K562 (cell line): ENCODE measurements at regions not wholly inside any gene's neighbourhood (a gene's known extent, or its start where the extent isn't known, plus 50 kb on each side); places are given as distances from the start of the nearest gene placed in this dataset.

Experiments
- ATAC-seq: fragments of 200-7000 bp; cut with Tn5 transposase; 3 replicates; pipeline ENCODE4 v1.9.1; 2020; ENCODE audit warnings: moderate library complexity
- BruUV-seq: library from RNA; stranded (reverse); fragments of 400-500 nt; replicated peaks from 2 replicates; lab custom pipeline; 2021; lab: Mats Ljungman, UMichigan
- CTCF ChIA-PET: fragments of 300-600 bp; formaldehyde crosslinking; extraction: SDS; loops from one replicate; lab custom pipeline; 2021; ENCODE audit warnings: low intra/inter-chr PET ratio; lab: Yijun Ruan, JAX
- POLR2A ChIA-PET: fragments of 300-600, 350-650 bp; sonication (Branson Sonifier 250); formaldehyde crosslinking; extraction: SDS; loops from one replicate; lab custom pipeline; 2021; ENCODE audit warnings: antibody characterized with exemption, inconsistent platforms; lab: Yijun Ruan, JAX
- DNase-seq, 4 experiments: peaks; one replicate each; pipeline versions ENCODE4 v3.0.0 to v3.0.0-alpha.2; 2011 to 2018; ENCODE audit warnings: low spot score in 3 of 4, mixed read lengths in 3 of 4; ENCODE audit errors: extremely low read depth in 1 of 4
- FAIRE-seq: peaks from 2 replicates; lab custom pipeline; 2011; peaks lifted over from hg19 to GRCh38; lab: Jason Lieb, UNC
- H2AFZ ChIP-seq: 2 replicates; pipeline ENCODE4 v1.6.0; 2011; ENCODE audit warnings: low read depth, low read length, control low read depth, inconsistent platforms
- H3K27ac ChIP-seq: fragments of 200-600 bp; 3 replicates; pipeline ENCODE4 v1.8.0; 2011; ENCODE audit warnings: low read depth, mild to moderate bottlenecking, control low read depth, inconsistent platforms, low read length, moderate library complexity, mixed read lengths; ENCODE audit errors: extremely low read depth
- H3K27me3 ChIP-seq, 2 experiments: fragments of 300-600 bp in 1 of 2; 2 replicates in 1 of 2; 3 replicates in 1 of 2; pipeline versions ENCODE4 v1.6.0 to v1.8.0; 2011; ENCODE audit warnings: inconsistent platforms in 2 of 2, low read length in 2 of 2, mild to moderate bottlenecking in 1 of 2, mixed read lengths in 1 of 2, moderate library complexity in 1 of 2; ENCODE audit not compliant: control insufficient read depth in 2 of 2, insufficient read depth in 2 of 2
- H3K36me3 ChIP-seq: fragments of 300-600 bp; 3 replicates; pipeline ENCODE4 v1.8.0; 2011; ENCODE audit warnings: mild to moderate bottlenecking, low read length, inconsistent platforms; ENCODE audit not compliant: control insufficient read depth, insufficient read depth
- H3K4me1 ChIP-seq, 2 experiments: fragments of 200-600 bp in 1 of 2; replicated peaks in 1 of 2; 2 replicates in 1 of 2; 3 replicates in 1 of 2; pipeline versions ENCODE4 v1.5.1 to v1.8.0; 2011; ENCODE audit warnings: inconsistent platforms in 2 of 2, low read length in 2 of 2, mild to moderate bottlenecking in 1 of 2, mixed read lengths in 1 of 2, moderate library complexity in 1 of 2; ENCODE audit not compliant: control insufficient read depth in 2 of 2, insufficient read depth in 2 of 2
- H3K4me2 ChIP-seq: 2 replicates; pipeline ENCODE4 v1.6.1; 2011; ENCODE audit warnings: low read length, control low read depth, inconsistent platforms, mixed read lengths; ENCODE audit not compliant: insufficient read depth
- H3K4me3 ChIP-seq: fragments of 200-600 bp; sonication (generic), shearing (Covaris generic); 2 replicates; pipeline ENCODE4 v1.5.1; 2016; ENCODE audit warnings: control low read depth, inconsistent platforms
- H3K79me2 ChIP-seq: fragments of 200-600 bp; 3 replicates; pipeline ENCODE4 v1.8.0; 2011; ENCODE audit warnings: low read length, inconsistent platforms; ENCODE audit not compliant: control insufficient read depth, insufficient read depth
- H3K9ac ChIP-seq, 2 experiments: 2 replicates each; pipeline versions ENCODE4 v1.6.0 to v1.6.1; 2011; ENCODE audit warnings: low read depth in 2 of 2, low read length in 2 of 2, control low read depth in 1 of 2, inconsistent platforms in 1 of 2, mild to moderate bottlenecking in 1 of 2, mixed read lengths in 1 of 2; ENCODE audit not compliant: insufficient read depth in 1 of 2
- H3K9me1 ChIP-seq: one replicate; pipeline ENCODE4 v1.6.0; 2011; ENCODE audit warnings: inconsistent platforms, mild to moderate bottlenecking, low read length, moderate library complexity; ENCODE audit not compliant: control insufficient read depth, insufficient read depth
- H3K9me3 ChIP-seq: replicated peaks from 2 replicates; pipeline ENCODE4 v1.5.1; 2011; ENCODE audit warnings: low read depth, low read length, inconsistent platforms; ENCODE audit not compliant: control insufficient read depth, insufficient read depth
- H4K20me1 ChIP-seq: replicated peaks from 2 replicates; pipeline ENCODE4 v1.6.1; 2011; ENCODE audit warnings: low read length, inconsistent platforms, mixed read lengths; ENCODE audit not compliant: control insufficient read depth, insufficient read depth
- CTBP1 ChIP-seq: fragments of 450-650 bp; IDR thresholded peaks from 2 replicates; pipeline ENCODE4 v1.6.1; 2016; ENCODE audit warnings: borderline replicate concordance
- DDX20 ChIP-seq: fragments of 450-650 bp; IDR thresholded peaks from 2 replicates; pipeline ENCODE4 v1.6.1; 2016; ENCODE audit warnings: missing genetic modification characterization, low read depth, mild to moderate bottlenecking, missing compliant biosample characterization, moderate library complexity
- NELFE ChIP-seq: IDR thresholded peaks from 2 replicates; pipeline ENCODE4 v1.6.1; 2011; ENCODE audit warnings: mild to moderate bottlenecking; ENCODE audit not compliant: insufficient read depth, insufficient read length
- POLR2H ChIP-seq: IDR thresholded peaks from 2 replicates; pipeline ENCODE4 v1.6.1; 2016; ENCODE audit warnings: missing genetic modification characterization, low read depth, mild to moderate bottlenecking, control low read depth, missing compliant biosample characterization, moderate library complexity
- RBM15 ChIP-seq: fragments of 200-400 bp; formaldehyde crosslinking; IDR thresholded peaks from 2 replicates; pipeline ENCODE4 v1.6.1; 2018; ENCODE audit warnings: mild to moderate bottlenecking, low read length, moderate library complexity; ENCODE audit not compliant: insufficient read depth
- STAT5B ChIP-seq: fragments of 250-450 bp; sonication (Bioruptor Pico); IDR thresholded peaks from 2 replicates; pipeline ENCODE4 v1.8.0; 2021; ENCODE audit warnings: mild to moderate bottlenecking, inconsistent platforms
- U2AF1 ChIP-seq: fragments of 200-400 bp; formaldehyde crosslinking; optimal IDR thresholded peaks from 2 replicates; pipeline ENCODE3; 2017; ENCODE audit warnings: mild to moderate bottlenecking, low read depth, low read length, moderate library complexity
- ZNF217 ChIP-seq: sonication (generic); formaldehyde crosslinking; IDR thresholded peaks from 2 replicates; pipeline ENCODE4 v1.8.0; 2022; ENCODE audit warnings: mild to moderate bottlenecking, missing genetic modification reagents
- WGBS: fragments of 100-300 bp; shearing (Covaris generic); methylation state at CpG from one replicate; pipeline ENCODE4 v1.1.6; 2016; ENCODE audit warnings: low coverage, mixed read lengths; ENCODE audit not compliant: insufficient coverage; ENCODE audit errors: missing lambda C conversion rate; 5-methylcytosine and 5-hydroxymethylcytosine counted together
- in situ Hi-C: fragments of 300-500 bp; cut with MboI; formaldehyde crosslinking; loops from 4 replicates; pipeline ENCODE4 v1.15.0; 2018; ENCODE audit warnings: inconsistent platforms, mixed read lengths
- intact Hi-C: fragments of 100-400 bp; cut with micrococcal nuclease; formaldehyde crosslinking; loops from 2 replicates; pipeline ENCODE4 v1.14.2; 2022
- TF ChIP-seq, protein P1 (sequence below), 2 experiments: fragments of 450-650 bp in 1 of 2; sonication (generic) in 1 of 2; formaldehyde crosslinking in 1 of 2; IDR thresholded peaks; 2 replicates each; pipeline versions ENCODE4 v1.7.1 to v1.9.0; 2016 to 2022; ENCODE audit warnings: inconsistent platforms in 1 of 2, mild to moderate bottlenecking in 1 of 2, missing genetic modification reagents in 1 of 2

DNA sequence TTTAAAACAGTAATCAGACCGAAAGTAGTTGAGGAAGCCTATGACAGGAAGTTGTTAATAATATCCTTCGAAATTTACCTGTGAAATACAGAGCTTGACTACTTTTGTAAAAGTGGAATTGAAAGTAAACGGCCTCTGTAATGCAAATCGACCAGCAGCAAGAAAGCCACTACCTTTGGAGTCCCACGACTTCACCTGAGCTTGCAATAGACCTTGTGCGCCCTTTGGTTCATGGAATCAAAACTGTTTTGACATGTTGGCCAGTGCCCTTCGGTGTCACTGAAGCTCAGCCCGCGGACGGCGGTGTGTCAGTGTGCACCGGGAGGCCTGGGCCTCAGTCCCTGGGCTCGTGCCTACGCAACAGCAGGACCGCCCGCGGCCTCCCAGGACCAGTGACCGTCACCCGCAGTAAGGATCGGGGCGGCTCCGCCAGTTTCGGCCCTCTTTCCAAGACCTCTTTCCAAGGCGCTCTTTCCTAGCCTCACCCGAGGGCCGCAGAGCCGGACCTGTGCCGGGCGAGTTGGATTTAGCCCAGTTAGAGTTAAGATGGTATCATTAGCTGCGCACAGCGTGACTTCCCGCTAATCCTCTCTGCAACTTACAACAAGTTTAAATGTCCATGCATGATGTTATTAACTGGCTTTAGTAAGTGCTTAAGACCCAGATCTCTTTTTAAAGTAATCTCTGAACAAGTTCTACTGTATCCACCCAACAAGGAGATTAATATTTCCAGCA is 223.3 kb downstream of the MEF2C start:
- in situ Hi-C loops: no loop called here
- Histone ChIP-seq H3K9me1 (no peaks in the 10 kb centered on the region), H3K27ac (no peak overlapping the region), H3K79me2 (no peaks in the 10 kb centered on the region), H3K4me2 (no peak overlapping the region), H3K27me3 (peaks cover 10 to 19% of the 10 kb centered on the region in 2 experiments; a peak in 3 of 5 replicates), H3K9me3 (no peaks in the 10 kb centered on the region), H2AFZ (no peak overlapping the region), H3K9ac (no peak overlapping the region), H3K36me3 (no peaks in the 10 kb centered on the region), H3K4me3 (no peak overlapping the region), H4K20me1 (no peaks in the 10 kb centered on the region), H3K4me1 (peaks cover 0 to 13% of the 10 kb centered on the region in 2 experiments; a peak in 2 of 5 replicates)
- 22% methylated on average over 31 of the region's 32 CpGs for WGBS
- intact Hi-C loops: no loop called here
- ATAC-seq: no peak; the same call in 1 of the 3 replicates
- no peak for DNase-seq
- no peak for TF ChIP-seq NELFE
- TF ChIP-seq ZNF217 (CRISPR knock-in tag): no peak
- TF ChIP-seq RBM15: no peak
- no peak for TF ChIP-seq POLR2H
- no peak for TF ChIP-seq CTBP1
- no peak for TF ChIP-seq U2AF1
- TF ChIP-seq, protein P1, sequence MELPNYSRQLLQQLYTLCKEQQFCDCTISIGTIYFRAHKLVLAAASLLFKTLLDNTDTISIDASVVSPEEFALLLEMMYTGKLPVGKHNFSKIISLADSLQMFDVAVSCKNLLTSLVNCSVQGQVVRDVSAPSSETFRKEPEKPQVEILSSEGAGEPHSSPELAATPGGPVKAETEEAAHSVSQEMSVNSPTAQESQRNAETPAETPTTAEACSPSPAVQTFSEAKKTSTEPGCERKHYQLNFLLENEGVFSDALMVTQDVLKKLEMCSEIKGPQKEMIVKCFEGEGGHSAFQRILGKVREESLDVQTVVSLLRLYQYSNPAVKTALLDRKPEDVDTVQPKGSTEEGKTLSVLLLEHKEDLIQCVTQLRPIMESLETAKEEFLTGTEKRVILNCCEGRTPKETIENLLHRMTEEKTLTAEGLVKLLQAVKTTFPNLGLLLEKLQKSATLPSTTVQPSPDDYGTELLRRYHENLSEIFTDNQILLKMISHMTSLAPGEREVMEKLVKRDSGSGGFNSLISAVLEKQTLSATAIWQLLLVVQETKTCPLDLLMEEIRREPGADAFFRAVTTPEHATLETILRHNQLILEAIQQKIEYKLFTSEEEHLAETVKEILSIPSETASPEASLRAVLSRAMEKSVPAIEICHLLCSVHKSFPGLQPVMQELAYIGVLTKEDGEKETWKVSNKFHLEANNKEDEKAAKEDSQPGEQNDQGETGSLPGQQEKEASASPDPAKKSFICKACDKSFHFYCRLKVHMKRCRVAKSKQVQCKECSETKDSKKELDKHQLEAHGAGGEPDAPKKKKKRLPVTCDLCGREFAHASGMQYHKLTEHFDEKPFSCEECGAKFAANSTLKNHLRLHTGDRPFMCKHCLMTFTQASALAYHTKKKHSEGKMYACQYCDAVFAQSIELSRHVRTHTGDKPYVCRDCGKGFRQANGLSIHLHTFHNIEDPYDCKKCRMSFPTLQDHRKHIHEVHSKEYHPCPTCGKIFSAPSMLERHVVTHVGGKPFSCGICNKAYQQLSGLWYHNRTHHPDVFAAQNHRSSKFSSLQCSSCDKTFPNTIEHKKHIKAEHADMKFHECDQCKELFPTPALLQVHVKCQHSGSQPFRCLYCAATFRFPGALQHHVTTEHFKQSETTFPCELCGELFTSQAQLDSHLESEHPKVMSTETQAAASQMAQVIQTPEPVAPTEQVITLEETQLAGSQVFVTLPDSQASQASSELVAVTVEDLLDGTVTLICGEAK (IDR thresholded peaks at IDR 0.05): no peak
- TF ChIP-seq, protein P1 (CRISPR knock-in tag; IDR thresholded peaks at IDR 0.05): no peak
- TF ChIP-seq STAT5B (CRISPR knock-in tag): no peak
- no peak for TF ChIP-seq DDX20 (tag)
- no peak for FAIRE-seq
- BruUV-seq: no TSS peak
- POLR2A ChIA-PET: no interaction called here
- CTCF ChIA-PET: no interaction called here
